Mesendoderm (in vitro differentiated cells): ENCODE measurements at regions not wholly inside any gene's neighbourhood (a gene's known extent, or its start where the extent isn't known, plus 50 kb on each side); places are given as distances from the start of the nearest gene placed in this dataset.
A peak's percentile ranks its signal among the peaks of the same experiment; 100 is the strongest.

ENCODE experiments used
- DNase-seq: peaks from one replicate; pipeline ENCODE4 v3.0.0; 2013
- H2AK5ac ChIP-seq: 2 replicates; pipeline ENCODE4 v1.6.1; 2013; ENCODE audit warnings: low read length, inconsistent platforms
- H2BK120ac ChIP-seq: 2 replicates; pipeline ENCODE4 v1.6.1; 2013; ENCODE audit warnings: low read depth, mild to moderate bottlenecking, low read length, moderate library complexity, mixed read lengths
- H2BK15ac ChIP-seq: replicated peaks from 2 replicates; pipeline ENCODE4 v1.6.1; 2013; ENCODE audit warnings: low read depth, mild to moderate bottlenecking, moderate library complexity
- H2BK5ac ChIP-seq: 2 replicates; pipeline ENCODE4 v1.6.1; 2013; ENCODE audit warnings: low read length, inconsistent platforms
- H3K18ac ChIP-seq: 2 replicates; pipeline ENCODE4 v1.6.1; 2013; ENCODE audit warnings: mild to moderate bottlenecking, low read length, mixed read lengths
- H3K23ac ChIP-seq: one replicate; pipeline ENCODE4 v1.6.1; 2013; ENCODE audit warnings: low read length
- H3K27ac ChIP-seq: 2 replicates; pipeline ENCODE4 v1.5.1; 2013; ENCODE audit warnings: low read depth, mild to moderate bottlenecking, inconsistent platforms, low read length, moderate library complexity
- H3K27me3 ChIP-seq: 2 replicates; pipeline ENCODE4 v1.6.1; 2013; ENCODE audit warnings: low read length, control low read depth, mild to moderate bottlenecking, inconsistent platforms; ENCODE audit not compliant: insufficient read depth, poor library complexity
- H3K36me3 ChIP-seq: 2 replicates; pipeline ENCODE4 v1.6.1; 2013; ENCODE audit warnings: low read length, inconsistent platforms; ENCODE audit not compliant: control insufficient read depth, insufficient read depth
- H3K4ac ChIP-seq: one replicate; pipeline ENCODE4 v1.6.1; 2013; ENCODE audit warnings: low read depth, mild to moderate bottlenecking, low read length, moderate library complexity
- H3K4me1 ChIP-seq: 2 replicates; pipeline ENCODE4 v1.6.1; 2013; ENCODE audit warnings: low read depth, low read length, inconsistent platforms; ENCODE audit not compliant: control insufficient read depth
- H3K4me2 ChIP-seq: 2 replicates; pipeline ENCODE4 v1.6.1; 2013; ENCODE audit warnings: low read length
- H3K4me3 ChIP-seq: 2 replicates; pipeline ENCODE4 v1.5.1; 2013; ENCODE audit warnings: mild to moderate bottlenecking, low read length
- H3K56ac ChIP-seq: one replicate; pipeline ENCODE4 v1.6.1; 2013; ENCODE audit warnings: low read length
- H3K79me1 ChIP-seq: 2 replicates; pipeline ENCODE4 v1.6.1; 2013; ENCODE audit warnings: low read length, inconsistent platforms
- H3K79me2 ChIP-seq: 2 replicates; pipeline ENCODE4 v1.6.1; 2013; ENCODE audit warnings: mild to moderate bottlenecking, low read length; ENCODE audit not compliant: control insufficient read depth, insufficient read depth
- H3K9ac ChIP-seq: 2 replicates; pipeline ENCODE4 v1.6.1; 2013; ENCODE audit warnings: low read length, inconsistent platforms
- H4K5ac ChIP-seq: one replicate; pipeline ENCODE4 v1.6.1; 2013; ENCODE audit warnings: low read length
- H4K8ac ChIP-seq: one replicate; pipeline ENCODE4 v1.6.1; 2013; ENCODE audit warnings: low read depth, mild to moderate bottlenecking, control low read depth, low read length, moderate library complexity
- WGBS: extraction: QIAGEN DNeasy Blood & Tissue Kit; methylation state at CpG from one replicate; pipeline ENCODE4 v1.1.7; 2013; ENCODE audit warnings: low lambda C conversion rate, missing lambda C conversion rate; ENCODE audit not compliant: insufficient coverage; ENCODE audit errors: extremely low coverage; 5-methylcytosine and 5-hydroxymethylcytosine counted together

DNA sequence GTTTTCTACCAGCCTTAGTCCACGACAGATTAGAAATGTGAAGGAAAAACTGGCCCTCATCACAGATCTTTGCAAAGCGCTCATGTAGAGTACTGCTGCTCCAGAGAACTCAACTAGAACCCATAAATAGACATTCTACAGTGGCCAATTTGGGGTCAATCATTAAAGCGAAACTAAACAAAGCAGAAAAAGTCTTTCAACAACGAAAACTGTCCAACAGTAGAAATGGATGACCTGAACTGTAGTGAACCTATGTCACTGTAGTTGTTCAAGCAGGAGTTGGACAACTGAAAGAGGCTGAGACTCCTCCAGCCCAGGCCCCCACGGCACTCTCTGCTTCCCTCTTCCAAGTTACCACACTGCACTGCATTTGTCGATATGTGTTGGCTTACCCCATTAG, 472.6 kb downstream of the BCAT1 start:
- H3K56ac ChIP-seq = no peak overlapping the region
- H2BK15ac ChIP-seq = no peak overlapping the region
- DNase-seq = no peak
- H3K9ac ChIP-seq = no peak overlapping the region
- no peak overlapping the region for H4K8ac ChIP-seq
- H3K4me3 ChIP-seq = no peak overlapping the region
- H3K4ac ChIP-seq = no peak overlapping the region
- H3K4me1 ChIP-seq = peaks cover 2% of the 10 kb centered on the region
- no peaks in the 10 kb centered on the region for H3K27me3 ChIP-seq
- H3K4me2 ChIP-seq = no peak overlapping the region
- no CpG with 5 or more reads among the region's 6 CpGs for WGBS
- no peak overlapping the region for H3K18ac ChIP-seq
- no peak overlapping the region for H2BK120ac ChIP-seq
- no peaks in the 10 kb centered on the region for H3K79me2 ChIP-seq
- no peaks in the 10 kb centered on the region for H3K79me1 ChIP-seq
- no peak overlapping the region for H2BK5ac ChIP-seq
- no peak overlapping the region for H3K27ac ChIP-seq
- no peaks in the 10 kb centered on the region for H3K36me3 ChIP-seq
- H4K5ac ChIP-seq = no peak overlapping the region
- H2AK5ac ChIP-seq = no peak overlapping the region
- no peak overlapping the region for H3K23ac ChIP-seq

DNA sequence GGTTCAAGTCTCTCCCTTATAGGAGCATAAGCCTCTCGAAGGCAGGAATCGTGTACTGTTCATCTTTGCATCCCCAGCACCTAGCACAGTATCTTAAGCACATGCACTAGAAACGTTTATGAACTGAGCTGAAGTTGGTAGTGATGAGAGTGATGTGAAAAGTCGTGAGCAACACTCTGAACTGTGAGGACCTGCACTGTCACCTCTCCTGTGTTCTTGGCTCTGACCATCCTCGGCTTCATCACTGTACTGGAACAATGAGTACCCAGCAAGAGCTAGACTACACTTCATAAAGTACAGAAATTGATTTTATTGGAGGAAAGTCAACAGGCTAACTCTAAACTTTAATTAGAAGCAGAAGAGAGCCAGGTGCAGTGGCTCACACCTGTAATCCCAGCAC, 473.6 kb downstream of the BCAT1 start:
- Histone ChIP-seq H3K79me1 (no peaks in the 10 kb centered on the region), H3K23ac (no peak overlapping the region), H2AK5ac (no peak overlapping the region), H3K4me1 (peaks cover 2% of the 10 kb centered on the region), H3K9ac (no peak overlapping the region), H4K8ac (no peak overlapping the region), H3K4me3 (no peak overlapping the region), H4K5ac (no peak overlapping the region), H2BK120ac (no peak overlapping the region), H2BK5ac (no peak overlapping the region), H3K27ac (no peak overlapping the region), H3K36me3 (no peaks in the 10 kb centered on the region), H3K79me2 (no peaks in the 10 kb centered on the region), H3K56ac (no peak overlapping the region), H2BK15ac (no peak overlapping the region), H3K4ac (no peak overlapping the region), H3K4me2 (no peak overlapping the region), H3K27me3 (no peaks in the 10 kb centered on the region), H3K18ac (no peak overlapping the region)
- no CpG with 5 or more reads among the region's 5 CpGs for WGBS
- no peak for DNase-seq

DNA sequence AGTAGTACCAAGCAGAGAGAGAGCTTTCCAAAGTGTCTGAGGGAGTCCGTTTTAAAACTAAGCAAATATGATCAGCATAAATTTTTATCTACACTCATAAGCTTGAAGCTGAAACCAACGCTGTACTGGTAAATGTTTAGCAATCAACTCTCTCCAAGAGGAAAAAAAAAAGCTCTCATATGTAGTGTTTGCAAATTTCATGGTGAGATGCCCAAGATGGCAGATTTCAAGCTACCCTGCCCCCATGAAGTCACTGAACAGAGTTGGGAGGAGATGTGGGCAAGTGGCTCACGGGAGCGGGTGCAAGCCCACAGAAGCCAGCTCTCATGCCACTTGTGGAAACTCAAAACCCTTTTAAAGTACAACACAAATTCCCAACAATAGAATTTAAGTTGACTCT, 475.8 kb downstream of the BCAT1 start:
- Histone ChIP-seq H4K5ac (no peak overlapping the region), H3K4me2 (no peak overlapping the region), H3K56ac (no peak overlapping the region), H2BK120ac (no peak overlapping the region), H3K4me1 (peaks cover 2% of the 10 kb centered on the region), H3K79me1 (no peaks in the 10 kb centered on the region), H2AK5ac (no peak overlapping the region), H3K4ac (no peak overlapping the region), H2BK5ac (no peak overlapping the region), H3K18ac (no peak overlapping the region), H2BK15ac (no peak overlapping the region), H3K27ac (no peak overlapping the region), H3K79me2 (no peaks in the 10 kb centered on the region), H3K27me3 (no peaks in the 10 kb centered on the region), H3K4me3 (no peak overlapping the region), H4K8ac (no peak overlapping the region), H3K23ac (no peak overlapping the region), H3K36me3 (no peaks in the 10 kb centered on the region), H3K9ac (no peak overlapping the region)
- WGBS = no CpG with 5 or more reads among the region's 4 CpGs
- DNase-seq = no peak

- Histone ChIP-seq H4K8ac (no peak overlapping the region), H3K56ac (no peak overlapping the region), H3K18ac (no peak overlapping the region), H3K36me3 (no peaks in the 10 kb centered on the region), H4K5ac (no peak overlapping the region), H3K9ac (no peak overlapping the region), H3K4me2 (no peak overlapping the region), H3K23ac (no peak overlapping the region), H3K27ac (no peak overlapping the region), H3K79me1 (no peaks in the 10 kb centered on the region), H3K4me1 (peaks cover 2% of the 10 kb centered on the region), H3K4me3 (no peak overlapping the region), H3K4ac (no peak overlapping the region), H2BK120ac (no peak overlapping the region), H2AK5ac (no peak overlapping the region), H2BK5ac (no peak overlapping the region), H2BK15ac (no peak overlapping the region), H3K27me3 (no peaks in the 10 kb centered on the region), H3K79me2 (no peaks in the 10 kb centered on the region)
- WGBS = no CpG with 5 or more reads among the region's 4 CpGs
- peak; percentile 24 for DNase-seq
Observed at GRCh38 chr12:24470050-24470449, 478.9 kb downstream of the BCAT1 start.

- Histone ChIP-seq H3K36me3 (no peaks in the 10 kb centered on the region), H2AK5ac (no peak overlapping the region), H3K23ac (no peak overlapping the region), H3K56ac (no peak overlapping the region), H3K18ac (no peak overlapping the region), H3K79me1 (no peaks in the 10 kb centered on the region), H3K4me3 (no peak overlapping the region), H2BK5ac (no peak overlapping the region), H4K5ac (no peak overlapping the region), H3K4me2 (no peak overlapping the region), H3K4ac (no peak overlapping the region), H3K27me3 (no peaks in the 10 kb centered on the region), H3K79me2 (no peaks in the 10 kb centered on the region), H2BK15ac (no peak overlapping the region), H3K4me1 (peaks cover 2% of the 10 kb centered on the region), H4K8ac (no peak overlapping the region), H3K9ac (no peak overlapping the region), H2BK120ac (no peak overlapping the region), H3K27ac (no peak overlapping the region)
- DNase-seq = no peak
- no CpG with 5 or more reads among the region's 10 CpGs for WGBS
Observed at GRCh38 chr12:24469089-24469488, 479.8 kb downstream of the BCAT1 start.

DNA sequence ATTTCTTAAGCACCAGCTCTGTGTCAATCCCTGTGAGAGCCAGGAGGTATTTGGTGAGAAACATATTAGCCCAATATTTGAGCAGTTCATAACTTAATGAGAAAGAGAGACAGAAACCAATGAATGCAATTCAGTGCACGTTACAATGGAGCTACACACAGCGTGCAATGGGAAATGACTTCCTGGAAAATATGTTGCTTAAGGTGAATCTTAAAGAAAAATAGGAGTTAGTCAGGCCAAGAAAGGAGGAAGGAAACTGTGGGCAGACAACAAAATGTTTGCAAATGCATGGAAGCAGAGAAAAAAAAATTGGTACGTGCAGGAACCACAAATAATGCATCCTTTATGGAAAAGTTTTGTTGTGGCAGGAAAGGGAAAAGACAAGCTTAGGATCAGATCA, 481.7 kb downstream of the BCAT1 start:
- Histone ChIP-seq H3K23ac (no peak overlapping the region), H4K8ac (no peak overlapping the region), H3K4me1 (peaks cover 2% of the 10 kb centered on the region), H2BK120ac (no peak overlapping the region), H3K36me3 (no peaks in the 10 kb centered on the region), H4K5ac (no peak overlapping the region), H3K79me2 (no peaks in the 10 kb centered on the region), H3K4ac (no peak overlapping the region), H2BK5ac (no peak overlapping the region), H3K4me2 (no peak overlapping the region), H3K18ac (no peak overlapping the region), H2AK5ac (no peak overlapping the region), H3K56ac (no peak overlapping the region), H3K79me1 (no peaks in the 10 kb centered on the region), H3K27me3 (no peaks in the 10 kb centered on the region), H3K4me3 (no peak overlapping the region), H3K27ac (no peak overlapping the region), H2BK15ac (no peak overlapping the region), H3K9ac (no peak overlapping the region)
- no CpG with 5 or more reads among the region's 3 CpGs for WGBS
- no peak for DNase-seq
